K562 (cell line): ENCODE measurements at regions not wholly inside any gene's neighbourhood (a gene's known extent, or its start where the extent isn't known, plus 50 kb on each side); places are given as distances from the start of the nearest gene placed in this dataset.

Source experiments
- ATAC-seq: fragments of 200-7000 bp; cut with Tn5 transposase; 3 replicates; pipeline ENCODE4 v1.9.1; 2020; ENCODE audit warnings: moderate library complexity
- BruUV-seq: library from RNA; stranded (reverse); fragments of 400-500 nt; replicated peaks from 2 replicates; lab custom pipeline; 2021; lab: Mats Ljungman, UMichigan
- CTCF ChIA-PET: fragments of 300-600 bp; formaldehyde crosslinking; extraction: SDS; loops from one replicate; lab custom pipeline; 2021; ENCODE audit warnings: low intra/inter-chr PET ratio; lab: Yijun Ruan, JAX
- POLR2A ChIA-PET: fragments of 300-600, 350-650 bp; sonication (Branson Sonifier 250); formaldehyde crosslinking; extraction: SDS; loops from one replicate; lab custom pipeline; 2021; ENCODE audit warnings: antibody characterized with exemption, inconsistent platforms; lab: Yijun Ruan, JAX
- DNase-seq, 4 experiments: peaks; one replicate each; pipeline versions ENCODE4 v3.0.0 to v3.0.0-alpha.2; 2011 to 2018; ENCODE audit warnings: low spot score in 3 of 4, mixed read lengths in 3 of 4; ENCODE audit errors: extremely low read depth in 1 of 4
- FAIRE-seq: peaks from 2 replicates; lab custom pipeline; 2011; peaks lifted over from hg19 to GRCh38; lab: Jason Lieb, UNC
- H2AFZ ChIP-seq: 2 replicates; pipeline ENCODE4 v1.6.0; 2011; ENCODE audit warnings: low read depth, low read length, control low read depth, inconsistent platforms
- H3K27ac ChIP-seq: fragments of 200-600 bp; 3 replicates; pipeline ENCODE4 v1.8.0; 2011; ENCODE audit warnings: low read depth, mild to moderate bottlenecking, control low read depth, inconsistent platforms, low read length, moderate library complexity, mixed read lengths; ENCODE audit errors: extremely low read depth
- H3K27me3 ChIP-seq, 2 experiments: fragments of 300-600 bp in 1 of 2; 2 replicates in 1 of 2; 3 replicates in 1 of 2; pipeline versions ENCODE4 v1.6.0 to v1.8.0; 2011; ENCODE audit warnings: inconsistent platforms in 2 of 2, low read length in 2 of 2, mild to moderate bottlenecking in 1 of 2, mixed read lengths in 1 of 2, moderate library complexity in 1 of 2; ENCODE audit not compliant: control insufficient read depth in 2 of 2, insufficient read depth in 2 of 2
- H3K36me3 ChIP-seq: fragments of 300-600 bp; 3 replicates; pipeline ENCODE4 v1.8.0; 2011; ENCODE audit warnings: mild to moderate bottlenecking, low read length, inconsistent platforms; ENCODE audit not compliant: control insufficient read depth, insufficient read depth
- H3K4me1 ChIP-seq, 2 experiments: fragments of 200-600 bp in 1 of 2; replicated peaks in 1 of 2; 2 replicates in 1 of 2; 3 replicates in 1 of 2; pipeline versions ENCODE4 v1.5.1 to v1.8.0; 2011; ENCODE audit warnings: inconsistent platforms in 2 of 2, low read length in 2 of 2, mild to moderate bottlenecking in 1 of 2, mixed read lengths in 1 of 2, moderate library complexity in 1 of 2; ENCODE audit not compliant: control insufficient read depth in 2 of 2, insufficient read depth in 2 of 2
- H3K4me2 ChIP-seq: 2 replicates; pipeline ENCODE4 v1.6.1; 2011; ENCODE audit warnings: low read length, control low read depth, inconsistent platforms, mixed read lengths; ENCODE audit not compliant: insufficient read depth
- H3K4me3 ChIP-seq: fragments of 200-600 bp; sonication (generic), shearing (Covaris generic); 2 replicates; pipeline ENCODE4 v1.5.1; 2016; ENCODE audit warnings: control low read depth, inconsistent platforms
- H3K79me2 ChIP-seq: fragments of 200-600 bp; 3 replicates; pipeline ENCODE4 v1.8.0; 2011; ENCODE audit warnings: low read length, inconsistent platforms; ENCODE audit not compliant: control insufficient read depth, insufficient read depth
- H3K9ac ChIP-seq, 2 experiments: 2 replicates each; pipeline versions ENCODE4 v1.6.0 to v1.6.1; 2011; ENCODE audit warnings: low read depth in 2 of 2, low read length in 2 of 2, control low read depth in 1 of 2, inconsistent platforms in 1 of 2, mild to moderate bottlenecking in 1 of 2, mixed read lengths in 1 of 2; ENCODE audit not compliant: insufficient read depth in 1 of 2
- H3K9me1 ChIP-seq: one replicate; pipeline ENCODE4 v1.6.0; 2011; ENCODE audit warnings: inconsistent platforms, mild to moderate bottlenecking, low read length, moderate library complexity; ENCODE audit not compliant: control insufficient read depth, insufficient read depth
- H3K9me3 ChIP-seq: replicated peaks from 2 replicates; pipeline ENCODE4 v1.5.1; 2011; ENCODE audit warnings: low read depth, low read length, inconsistent platforms; ENCODE audit not compliant: control insufficient read depth, insufficient read depth
- H4K20me1 ChIP-seq: replicated peaks from 2 replicates; pipeline ENCODE4 v1.6.1; 2011; ENCODE audit warnings: low read length, inconsistent platforms, mixed read lengths; ENCODE audit not compliant: control insufficient read depth, insufficient read depth
- CHCHD3 ChIP-seq: fragments of 250-450 bp; sonication (Bioruptor Pico); IDR thresholded peaks from 2 replicates; pipeline ENCODE4 v2.1.2; 2022; ENCODE audit warnings: mild to moderate bottlenecking
- CHD1 ChIP-seq: fragments of 200-600 bp; sonication (generic); IDR thresholded peaks from one replicate; pipeline ENCODE4 v1.6.1; 2012; ENCODE audit warnings: mild to moderate bottlenecking, moderate library complexity, low read length, inconsistent platforms
- GATAD2B ChIP-seq: fragments of 450-650 bp; IDR thresholded peaks from 2 replicates; pipeline ENCODE4 v1.6.1; 2017; ENCODE audit warnings: mild to moderate bottlenecking, borderline replicate concordance
- HMGN3 ChIP-seq: IDR thresholded peaks from 2 replicates; pipeline ENCODE4 v1.6.1; 2011; ENCODE audit warnings: borderline replicate concordance, low read depth, mild to moderate bottlenecking, mixed read lengths, low read length; ENCODE audit not compliant: insufficient read length; ENCODE audit errors: extremely low read depth
- KLF13 ChIP-seq: fragments of 450-650 bp; IDR thresholded peaks from 2 replicates; pipeline ENCODE4 v1.6.1; 2016; ENCODE audit warnings: missing genetic modification characterization, low read depth, mild to moderate bottlenecking, missing compliant biosample characterization, moderate library complexity, borderline replicate concordance
- KLF6 ChIP-seq: fragments of 250-450 bp; sonication (Bioruptor Pico); IDR thresholded peaks from 2 replicates; pipeline ENCODE4 v1.4.0; 2020; ENCODE audit warnings: mild to moderate bottlenecking, moderate library complexity, borderline replicate concordance
- POLR2B ChIP-seq: fragments of 450-650 bp; IDR thresholded peaks from 2 replicates; pipeline ENCODE4 v1.6.1; 2018; ENCODE audit warnings: low read depth; ENCODE audit not compliant: partially characterized antibody
- PTBP1 ChIP-seq: fragments of 200-400 bp; formaldehyde crosslinking; IDR thresholded peaks from 2 replicates; pipeline ENCODE4 v1.6.1; 2017; ENCODE audit warnings: low read depth, low read length
- WGBS: fragments of 100-300 bp; shearing (Covaris generic); methylation state at CpG from one replicate; pipeline ENCODE4 v1.1.6; 2016; ENCODE audit warnings: low coverage, mixed read lengths; ENCODE audit not compliant: insufficient coverage; ENCODE audit errors: missing lambda C conversion rate; 5-methylcytosine and 5-hydroxymethylcytosine counted together
- in situ Hi-C: fragments of 300-500 bp; cut with MboI; formaldehyde crosslinking; loops from 4 replicates; pipeline ENCODE4 v1.15.0; 2018; ENCODE audit warnings: inconsistent platforms, mixed read lengths
- intact Hi-C: fragments of 100-400 bp; cut with micrococcal nuclease; formaldehyde crosslinking; loops from 2 replicates; pipeline ENCODE4 v1.14.2; 2022
- TF ChIP-seq, protein P1 (sequence below): fragments of 450-650 bp; IDR thresholded peaks from 2 replicates; pipeline ENCODE4 v1.6.1; 2018; ENCODE audit warnings: mild to moderate bottlenecking, low read depth; ENCODE audit not compliant: partially characterized antibody
- TF ChIP-seq, protein P2 (sequence below): sonication (generic); formaldehyde crosslinking; IDR thresholded peaks from 2 replicates; pipeline ENCODE4 v1.8.0; 2023; ENCODE audit warnings: mild to moderate bottlenecking, missing genetic modification reagents

DNA sequence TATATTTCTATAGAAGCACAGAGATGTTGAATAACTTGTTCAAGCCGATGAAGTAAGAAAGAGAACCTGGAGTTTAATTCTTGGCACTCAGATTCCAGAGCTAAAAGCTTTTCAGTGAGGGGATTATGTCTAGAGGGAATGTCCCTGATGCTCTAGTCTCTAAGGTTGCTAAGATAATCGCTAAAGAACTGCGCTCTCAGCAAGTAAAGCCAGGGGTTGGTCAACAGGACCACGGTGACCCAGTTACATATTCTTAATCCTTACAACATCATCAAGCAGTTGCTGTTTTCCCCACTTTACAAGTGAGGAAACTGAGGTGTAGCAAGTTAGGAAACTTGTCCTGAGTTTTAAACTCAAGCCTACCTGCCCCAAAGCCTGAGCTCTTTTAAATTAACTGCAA is 110.8 kb downstream of the DAD1 start (continued):
- TF ChIP-seq, protein P1, sequence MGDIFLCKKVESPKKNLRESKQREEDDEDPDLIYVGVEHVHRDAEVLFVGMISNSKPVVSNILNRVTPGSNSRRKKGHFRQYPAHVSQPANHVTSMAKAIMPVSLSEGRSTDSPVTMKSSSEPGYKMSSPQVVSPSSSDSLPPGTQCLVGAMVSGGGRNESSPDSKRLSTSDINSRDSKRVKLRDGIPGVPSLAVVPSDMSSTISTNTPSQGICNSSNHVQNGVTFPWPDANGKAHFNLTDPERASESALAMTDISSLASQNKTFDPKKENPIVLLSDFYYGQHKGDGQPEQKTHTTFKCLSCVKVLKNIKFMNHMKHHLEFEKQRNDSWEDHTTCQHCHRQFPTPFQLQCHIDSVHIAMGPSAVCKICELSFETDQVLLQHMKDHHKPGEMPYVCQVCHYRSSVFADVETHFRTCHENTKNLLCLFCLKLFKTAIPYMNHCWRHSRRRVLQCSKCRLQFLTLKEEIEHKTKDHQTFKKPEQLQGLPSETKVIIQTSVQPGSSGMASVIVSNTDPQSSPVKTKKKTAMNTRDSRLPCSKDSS = no peak

DNA sequence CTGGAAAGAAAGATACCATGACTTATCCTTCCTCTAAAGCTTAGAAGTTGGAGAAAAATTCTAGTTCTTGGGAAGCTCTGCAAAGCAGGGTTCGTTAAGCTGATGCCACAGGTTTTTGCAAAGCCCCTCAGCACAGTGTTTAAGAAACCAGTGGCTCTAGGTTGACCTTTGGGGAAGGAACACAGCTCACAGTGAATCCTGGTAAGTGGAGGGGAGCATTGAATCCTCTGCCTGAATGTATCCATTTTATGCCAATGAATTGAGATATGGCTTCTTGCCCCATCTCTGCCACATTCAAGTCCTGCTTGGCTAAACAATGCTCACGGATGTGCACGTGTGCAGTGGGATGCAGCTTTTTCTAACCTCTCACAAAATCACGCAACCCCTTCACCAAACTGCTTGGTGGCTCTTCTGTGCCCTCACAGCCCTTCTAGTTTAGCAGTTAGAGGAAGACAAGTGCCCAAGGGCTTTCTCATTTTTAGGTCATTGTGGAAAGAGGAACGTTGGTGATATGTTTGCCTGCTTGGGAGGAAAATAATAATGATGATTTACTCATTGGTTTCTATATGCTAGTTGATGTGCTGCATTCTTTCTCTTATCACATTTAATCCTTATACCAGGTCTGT is 111.3 kb downstream of the DAD1 start:
- Histone ChIP-seq H3K79me2 (no peaks in the 10 kb centered on the region), H3K9me3 (no peaks in the 10 kb centered on the region), H3K27me3 (peaks cover 2 to 13% of the 10 kb centered on the region in 2 experiments; a peak in 4 of 5 replicates), H2AFZ (no peak overlapping the region), H3K9me1 (no peaks in the 10 kb centered on the region), H4K20me1 (no peaks in the 10 kb centered on the region), H3K4me2 (no peak overlapping the region), H3K36me3 (no peaks in the 10 kb centered on the region), H3K4me1 (no peaks in the 10 kb centered on the region; a peak in 3 of 5 replicates), H3K9ac (no peak overlapping the region), H3K27ac (no peak overlapping the region), H3K4me3 (no peak overlapping the region)
- TF ChIP-seq, protein P2, sequence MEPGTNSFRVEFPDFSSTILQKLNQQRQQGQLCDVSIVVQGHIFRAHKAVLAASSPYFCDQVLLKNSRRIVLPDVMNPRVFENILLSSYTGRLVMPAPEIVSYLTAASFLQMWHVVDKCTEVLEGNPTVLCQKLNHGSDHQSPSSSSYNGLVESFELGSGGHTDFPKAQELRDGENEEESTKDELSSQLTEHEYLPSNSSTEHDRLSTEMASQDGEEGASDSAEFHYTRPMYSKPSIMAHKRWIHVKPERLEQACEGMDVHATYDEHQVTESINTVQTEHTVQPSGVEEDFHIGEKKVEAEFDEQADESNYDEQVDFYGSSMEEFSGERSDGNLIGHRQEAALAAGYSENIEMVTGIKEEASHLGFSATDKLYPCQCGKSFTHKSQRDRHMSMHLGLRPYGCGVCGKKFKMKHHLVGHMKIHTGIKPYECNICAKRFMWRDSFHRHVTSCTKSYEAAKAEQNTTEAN (CRISPR knock-in tag) = no peak
- no peak for TF ChIP-seq KLF6 (CRISPR knock-in tag)
- TF ChIP-seq PTBP1 = no peak
- TF ChIP-seq HMGN3 = no peak
- no peak for TF ChIP-seq GATAD2B
- no peak for TF ChIP-seq KLF13 (tag)
- no peak for TF ChIP-seq CHD1
- TF ChIP-seq CHCHD3 (CRISPR knock-in tag) = no peak
- TF ChIP-seq POLR2B = no peak
- ChIA-PET POLR2A (no interaction called here), CTCF (interaction anchor here (0.7 kb wide), 1 partner anchor 106 kb away, joined by 3 read pairs; no protein-coding TSS in a partner anchor)
- WGBS = 6% methylated on average over 5 of the region's 5 CpGs
- in situ Hi-C loops = loop anchor here (10.0 kb wide), 1 partner anchor 173 kb away; no protein-coding TSS in a partner anchor
- no peak for DNase-seq
- no TSS peak for BruUV-seq
- intact Hi-C loops = no loop called here
- no peak for FAIRE-seq
- no peak for ATAC-seq
